ENCODE measurements at regions not wholly inside any gene's neighbourhood (a gene's known extent, or its start where the extent isn't known, plus 50 kb on each side); places are given as distances from the start of the nearest gene placed in this dataset.

GRCh38 chr5:124665625-124666024 lies 80.8 kb downstream of the ZNF608 start:
- Histone ChIP-seq H4K20me1 (ENCODE audit: insufficient read depth) (no peaks in the 10 kb centered on the region), H3K27me3 (replicated peaks; ENCODE audit: insufficient read depth) (no peaks in the 10 kb centered on the region), H3F3A (ENCODE audit: insufficient read depth) (peaks cover 36% of the 10 kb centered on the region), H3K79me2 (ENCODE audit: insufficient read depth) (no peaks in the 10 kb centered on the region), H3K9ac (no peak overlapping the region), H2AFZ (no peak overlapping the region), H3K9me2 (ENCODE audit: insufficient read depth) (no peaks in the 10 kb centered on the region), H3K4me3 (no peak overlapping the region), H3K36me3 (ENCODE audit: low read depth) (no peaks in the 10 kb centered on the region), H3K4me1 (ENCODE audit: insufficient read depth) (peaks cover 50% of the 10 kb centered on the region), H3K4me2 (ENCODE audit: unreplicated experiment) (no peak overlapping the region), H3K27ac (no peak overlapping the region), H3K9me3 (ENCODE audit: low read depth) (no peaks in the 10 kb centered on the region)
- peak; percentile 18 for DNase-seq
- in situ Hi-C loops (cut with MboI): no loop called here
- no peak for TF ChIP-seq EZH2phosphoT487 (IDR thresholded peaks at IDR 0.05; ENCODE audit: insufficient read depth, low read depth)

GRCh38 chr5:124665035-124665434 lies 81.4 kb downstream of the ZNF608 start:
- Histone ChIP-seq H3K9me2 (ENCODE audit: insufficient read depth) (no peaks in the 10 kb centered on the region), H3K4me1 (ENCODE audit: insufficient read depth) (peaks cover 50% of the 10 kb centered on the region), H3K9ac (no peak overlapping the region), H3K27me3 (replicated peaks; ENCODE audit: insufficient read depth) (no peaks in the 10 kb centered on the region), H3K79me2 (ENCODE audit: insufficient read depth) (no peaks in the 10 kb centered on the region), H3K27ac (no peak overlapping the region), H2AFZ (no peak overlapping the region), H3F3A (ENCODE audit: insufficient read depth) (peaks cover 32% of the 10 kb centered on the region), H3K4me3 (no peak overlapping the region), H3K4me2 (ENCODE audit: unreplicated experiment) (no peak overlapping the region), H4K20me1 (ENCODE audit: insufficient read depth) (no peaks in the 10 kb centered on the region), H3K36me3 (ENCODE audit: low read depth) (no peaks in the 10 kb centered on the region), H3K9me3 (ENCODE audit: low read depth) (no peaks in the 10 kb centered on the region)
- 63 to 64% methylated on average over 2 of the region's 2 CpGs for WGBS, 2 experiments (ENCODE audit: low coverage in 1 of 2, low lambda C conversion rate in 2 of 2, missing lambda C conversion rate in 2 of 2)
- TF ChIP-seq EZH2 (IDR thresholded peaks at IDR 0.05; ENCODE audit: insufficient read depth, poor library complexity, severe bottlenecking) (no peak), EZH2phosphoT487 (IDR thresholded peaks at IDR 0.05; ENCODE audit: insufficient read depth, low read depth) (no peak)
- in situ Hi-C loops (cut with MboI): no loop called here
- DNase-seq: no peak

- Histone ChIP-seq H2AFZ (no peak overlapping the region), H3K4me2 (ENCODE audit: unreplicated experiment) (no peak overlapping the region), H3K27me3 (replicated peaks; ENCODE audit: insufficient read depth) (no peaks in the 10 kb centered on the region), H3K36me3 (ENCODE audit: low read depth) (no peaks in the 10 kb centered on the region), H3K79me2 (ENCODE audit: insufficient read depth) (no peaks in the 10 kb centered on the region), H3K4me3 (no peak overlapping the region), H3F3A (ENCODE audit: insufficient read depth) (peaks cover 24% of the 10 kb centered on the region), H3K9ac (no peak overlapping the region), H3K4me1 (ENCODE audit: insufficient read depth) (peaks cover 50% of the 10 kb centered on the region), H3K27ac (no peak overlapping the region), H3K9me2 (ENCODE audit: insufficient read depth) (no peaks in the 10 kb centered on the region), H3K9me3 (ENCODE audit: low read depth) (no peaks in the 10 kb centered on the region), H4K20me1 (ENCODE audit: insufficient read depth) (no peaks in the 10 kb centered on the region)
- no peak for TF ChIP-seq EZH2phosphoT487 (IDR thresholded peaks at IDR 0.05; ENCODE audit: insufficient read depth, low read depth)
- no peak for TF ChIP-seq EZH2 (IDR thresholded peaks at IDR 0.05; ENCODE audit: insufficient read depth, poor library complexity, severe bottlenecking)
- WGBS, 2 experiments (ENCODE audit: low coverage in 1 of 2, low lambda C conversion rate in 2 of 2, missing lambda C conversion rate in 2 of 2): 77 to 83% methylated on average over 1 of the region's 1 CpG
- in situ Hi-C loops (cut with MboI): no loop called here
- no peak for DNase-seq
Measured at GRCh38 chr5:124664287-124664686, 82.2 kb downstream of the ZNF608 start.

GRCh38 chr5:124663101-124663506 lies 83.3 kb downstream of the ZNF608 start:
- Histone ChIP-seq H3K4me3 (no peak overlapping the region), H4K20me1 (ENCODE audit: insufficient read depth) (no peaks in the 10 kb centered on the region), H3K27me3 (replicated peaks; ENCODE audit: insufficient read depth) (no peaks in the 10 kb centered on the region), H2AFZ (no peak overlapping the region), H3K9me2 (ENCODE audit: insufficient read depth) (no peaks in the 10 kb centered on the region), H3K9ac (no peak overlapping the region), H3K4me1 (ENCODE audit: insufficient read depth) (peaks cover 52% of the 10 kb centered on the region), H3K4me2 (ENCODE audit: unreplicated experiment) (no peak overlapping the region), H3K27ac (no peak overlapping the region), H3F3A (ENCODE audit: insufficient read depth) (peaks cover 24% of the 10 kb centered on the region), H3K79me2 (ENCODE audit: insufficient read depth) (no peaks in the 10 kb centered on the region), H3K36me3 (ENCODE audit: low read depth) (no peaks in the 10 kb centered on the region), H3K9me3 (ENCODE audit: low read depth) (no peaks in the 10 kb centered on the region)
- in situ Hi-C loops (cut with MboI): no loop called here
- 97 to 100% methylated on average over 5 of the region's 5 CpGs for WGBS, 2 experiments (ENCODE audit: low coverage in 1 of 2, low lambda C conversion rate in 2 of 2, missing lambda C conversion rate in 2 of 2)
- TF ChIP-seq EZH2 (IDR thresholded peaks at IDR 0.05; ENCODE audit: insufficient read depth, poor library complexity, severe bottlenecking) (no peak), EZH2phosphoT487 (IDR thresholded peaks at IDR 0.05; ENCODE audit: insufficient read depth, low read depth) (no peak)
- peak; percentile 29 for DNase-seq

GRCh38 chr5:124662181-124662781 lies 84.2 kb downstream of the ZNF608 start:
- H2AFZ ChIP-seq: 0 out of 2 replicates have a peak overlapping the region, but pooled peaks have one; percentile 53
- TF ChIP-seq EZH2 (IDR thresholded peaks at IDR 0.05; ENCODE audit: insufficient read depth, poor library complexity, severe bottlenecking): no peak
- no peak for TF ChIP-seq EZH2phosphoT487 (IDR thresholded peaks at IDR 0.05; ENCODE audit: insufficient read depth, low read depth)
- H4K20me1 ChIP-seq (ENCODE audit: insufficient read depth): no peaks in the 10 kb centered on the region
- no peak overlapping the region for H3K27ac ChIP-seq
- H3K4me2 ChIP-seq (ENCODE audit: unreplicated experiment): peak overlapping the region; percentile 70
- no peak overlapping the region for H3K4me3 ChIP-seq
- no peaks in the 10 kb centered on the region for H3K79me2 ChIP-seq (ENCODE audit: insufficient read depth)
- no peaks in the 10 kb centered on the region for H3K36me3 ChIP-seq (ENCODE audit: low read depth)
- in situ Hi-C loops (cut with MboI): no loop called here
- no peak for DNase-seq
- 86 to 87% methylated on average over 9 of the region's 9 CpGs for WGBS, 2 experiments (ENCODE audit: low coverage in 1 of 2, low lambda C conversion rate in 2 of 2, missing lambda C conversion rate in 2 of 2)
- H3F3A ChIP-seq (ENCODE audit: insufficient read depth): peaks cover 24% of the 10 kb centered on the region
- no peaks in the 10 kb centered on the region for H3K27me3 ChIP-seq (replicated peaks; ENCODE audit: insufficient read depth)
- H3K9ac ChIP-seq: no peak overlapping the region
- no peaks in the 10 kb centered on the region for H3K9me2 ChIP-seq (ENCODE audit: insufficient read depth)
- no peaks in the 10 kb centered on the region for H3K9me3 ChIP-seq (ENCODE audit: low read depth)
- H3K4me1 ChIP-seq (ENCODE audit: insufficient read depth): peaks cover 52% of the 10 kb centered on the region
